ENCODE measurements at regions not wholly inside any gene's neighbourhood (a gene's known extent, or its start where the extent isn't known, plus 50 kb on each side); places are given as distances from the start of the nearest gene placed in this dataset.

DNA sequence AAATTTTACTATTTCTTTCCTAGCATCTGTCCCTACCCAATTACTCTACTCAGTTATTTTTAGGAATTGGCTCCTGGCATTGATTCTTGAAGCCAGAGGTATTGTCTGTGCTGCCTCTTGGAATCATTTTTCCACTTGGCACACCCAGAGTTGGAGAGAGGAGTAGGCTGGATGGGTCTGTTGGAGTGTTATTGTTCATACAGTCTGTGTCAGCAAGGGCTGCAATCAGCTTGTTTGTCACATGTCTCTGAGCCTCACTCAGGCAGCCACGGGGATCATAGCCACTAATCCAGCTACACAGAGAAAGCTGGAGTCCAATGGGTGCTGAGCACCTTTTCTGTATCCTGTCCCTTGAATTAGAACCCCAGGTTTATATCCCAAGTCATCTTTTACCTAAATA lies 176.0 kb upstream of the DYRK2 start:
- no peak for TF ChIP-seq EZH2 (IDR thresholded peaks at IDR 0.05; ENCODE audit: borderline replicate concordance, low read depth, low read length, poor library complexity, severe bottlenecking)
- TF ChIP-seq, protein P1, sequence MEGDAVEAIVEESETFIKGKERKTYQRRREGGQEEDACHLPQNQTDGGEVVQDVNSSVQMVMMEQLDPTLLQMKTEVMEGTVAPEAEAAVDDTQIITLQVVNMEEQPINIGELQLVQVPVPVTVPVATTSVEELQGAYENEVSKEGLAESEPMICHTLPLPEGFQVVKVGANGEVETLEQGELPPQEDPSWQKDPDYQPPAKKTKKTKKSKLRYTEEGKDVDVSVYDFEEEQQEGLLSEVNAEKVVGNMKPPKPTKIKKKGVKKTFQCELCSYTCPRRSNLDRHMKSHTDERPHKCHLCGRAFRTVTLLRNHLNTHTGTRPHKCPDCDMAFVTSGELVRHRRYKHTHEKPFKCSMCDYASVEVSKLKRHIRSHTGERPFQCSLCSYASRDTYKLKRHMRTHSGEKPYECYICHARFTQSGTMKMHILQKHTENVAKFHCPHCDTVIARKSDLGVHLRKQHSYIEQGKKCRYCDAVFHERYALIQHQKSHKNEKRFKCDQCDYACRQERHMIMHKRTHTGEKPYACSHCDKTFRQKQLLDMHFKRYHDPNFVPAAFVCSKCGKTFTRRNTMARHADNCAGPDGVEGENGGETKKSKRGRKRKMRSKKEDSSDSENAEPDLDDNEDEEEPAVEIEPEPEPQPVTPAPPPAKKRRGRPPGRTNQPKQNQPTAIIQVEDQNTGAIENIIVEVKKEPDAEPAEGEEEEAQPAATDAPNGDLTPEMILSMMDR (conservative IDR thresholded peaks at IDR 0.05; ENCODE audit: low read depth, low read length) = no peak

All from A673 (cell line).